NCI-H146 treated with DMSO at 0.1 percent for 48 hours (cell line): ENCODE measurements at regions not wholly inside any gene's neighbourhood (a gene's known extent, or its start where the extent isn't known, plus 50 kb on each side); places are given as distances from the start of the nearest gene placed in this dataset.

Experiments used
- DNase-seq: peaks from one replicate; lab custom pipeline; 2025; ENCODE audit not compliant: unreplicated experiment; lab: John Stamatoyannopoulos, UW

GRCh38 chr9:81490605-81491331 is 198.6 kb downstream of the TLE1 start:
- no peak for DNase-seq

- no peak for DNase-seq
Observed at GRCh38 chr9:81489046-81489445, 200.3 kb downstream of the TLE1 start.

- no peak for DNase-seq
Observed at GRCh38 chr9:81480828-81481604, 208.3 kb downstream of the TLE1 start.

- no peak for DNase-seq
Observed at GRCh38 chr9:81479573-81479972, 209.8 kb downstream of the TLE1 start.

GRCh38 chr9:81477669-81478068 is 211.7 kb downstream of the TLE1 start:
- DNase-seq: no peak

GRCh38 chr9:81476813-81477490 is 212.4 kb downstream of the TLE1 start:
- DNase-seq: no peak

- DNase-seq: no peak
Observed at GRCh38 chr9:81474792-81475191, 214.6 kb downstream of the TLE1 start.

GRCh38 chr9:81474125-81474524 is 215.2 kb downstream of the TLE1 start:
- DNase-seq: no peak

- no peak for DNase-seq
Observed at GRCh38 chr9:81473708-81474107, 215.6 kb downstream of the TLE1 start.

GRCh38 chr9:81473206-81473605 is 216.1 kb downstream of the TLE1 start:
- no peak for DNase-seq

- DNase-seq: no peak
Observed at GRCh38 chr9:81472701-81473100, 216.6 kb downstream of the TLE1 start.

- no peak for DNase-seq
Observed at GRCh38 chr9:81470864-81471263, 218.5 kb downstream of the TLE1 start.

GRCh38 chr9:81468084-81468595 is 221.2 kb downstream of the TLE1 start:
- no peak for DNase-seq

GRCh38 chr9:81466981-81467380 is 222.4 kb downstream of the TLE1 start:
- DNase-seq: no peak

- no peak for DNase-seq
Observed at GRCh38 chr9:81465468-81466011, 223.8 kb downstream of the TLE1 start.

GRCh38 chr9:81462801-81463200 is 226.5 kb downstream of the TLE1 start:
- DNase-seq: no peak

- DNase-seq: no peak
Observed at GRCh38 chr9:81461196-81461595, 228.2 kb downstream of the TLE1 start.

GRCh38 chr9:81460693-81461092 is 228.7 kb downstream of the TLE1 start:
- DNase-seq: no peak

- DNase-seq: no peak
Observed at GRCh38 chr9:81459591-81459990, 229.8 kb downstream of the TLE1 start.

GRCh38 chr9:81456431-81457006 is 232.8 kb downstream of the TLE1 start:
- DNase-seq: no peak
